ENCODE measurements at regions not wholly inside any gene's neighbourhood (a gene's known extent, or its start where the extent isn't known, plus 50 kb on each side); places are given as distances from the start of the nearest gene placed in this dataset.

- Histone ChIP-seq H3K9me3 (ENCODE audit: severe bottlenecking) (peaks cover 2% of the 10 kb centered on the region), H3K27me3 (ENCODE audit: insufficient read depth, poor library complexity, severe bottlenecking) (no peaks in the 10 kb centered on the region), H3K4me3 (ENCODE audit: severe bottlenecking) (no peak overlapping the region), H3K4me1 (ENCODE audit: insufficient read depth, poor library complexity, severe bottlenecking) (no peaks in the 10 kb centered on the region), H3K36me3 (ENCODE audit: low read depth) (no peaks in the 10 kb centered on the region), H3K27ac (ENCODE audit: poor library complexity, severe bottlenecking) (no peak overlapping the region)
- ATAC-seq (ENCODE audit: low read depth): no peak
- no peak for TF ChIP-seq CTCF (IDR thresholded peaks at IDR 0.05; ENCODE audit: poor library complexity, severe bottlenecking)
- DNase-seq (ENCODE audit: low spot score): no peak
Observed at GRCh38 chr9:124187311-124187710, 70.4 kb upstream of the NEK6 start.

GRCh38 chr9:124188331-124189110 is 69.2 kb upstream of the NEK6 start:
- no peak overlapping the region for H3K27ac ChIP-seq (ENCODE audit: poor library complexity, severe bottlenecking)
- no peaks in the 10 kb centered on the region for H3K9me3 ChIP-seq (ENCODE audit: severe bottlenecking)
- no peaks in the 10 kb centered on the region for H3K27me3 ChIP-seq (ENCODE audit: insufficient read depth, poor library complexity, severe bottlenecking)
- no peak for TF ChIP-seq CTCF (IDR thresholded peaks at IDR 0.05; ENCODE audit: poor library complexity, severe bottlenecking)
- no peaks in the 10 kb centered on the region for H3K4me1 ChIP-seq (ENCODE audit: insufficient read depth, poor library complexity, severe bottlenecking)
- H3K36me3 ChIP-seq (ENCODE audit: low read depth): no peaks in the 10 kb centered on the region
- DNase-seq (ENCODE audit: low spot score): no peak
- ATAC-seq (ENCODE audit: low read depth): no peak
- no peak overlapping the region for H3K4me3 ChIP-seq (ENCODE audit: severe bottlenecking)

GRCh38 chr9:124190761-124191160 is 67.0 kb upstream of the NEK6 start:
- Histone ChIP-seq H3K9me3 (ENCODE audit: severe bottlenecking) (no peaks in the 10 kb centered on the region), H3K4me1 (ENCODE audit: insufficient read depth, poor library complexity, severe bottlenecking) (no peaks in the 10 kb centered on the region), H3K27ac (ENCODE audit: poor library complexity, severe bottlenecking) (no peak overlapping the region), H3K27me3 (ENCODE audit: insufficient read depth, poor library complexity, severe bottlenecking) (no peaks in the 10 kb centered on the region), H3K4me3 (ENCODE audit: severe bottlenecking) (no peak overlapping the region), H3K36me3 (ENCODE audit: low read depth) (no peaks in the 10 kb centered on the region)
- DNase-seq (ENCODE audit: low spot score) (no peak), ATAC-seq (ENCODE audit: low read depth) (no peak)
- no peak for TF ChIP-seq CTCF (IDR thresholded peaks at IDR 0.05; ENCODE audit: poor library complexity, severe bottlenecking)

GRCh38 chr9:124191691-124192395 is 65.9 kb upstream of the NEK6 start:
- H3K27me3 ChIP-seq (ENCODE audit: insufficient read depth, poor library complexity, severe bottlenecking): no peaks in the 10 kb centered on the region
- no peak for ATAC-seq (ENCODE audit: low read depth)
- no peak overlapping the region for H3K27ac ChIP-seq (ENCODE audit: poor library complexity, severe bottlenecking)
- H3K4me3 ChIP-seq (ENCODE audit: severe bottlenecking): no peak overlapping the region
- no peaks in the 10 kb centered on the region for H3K4me1 ChIP-seq (ENCODE audit: insufficient read depth, poor library complexity, severe bottlenecking)
- DNase-seq (ENCODE audit: low spot score): no peak
- no peak for TF ChIP-seq CTCF (IDR thresholded peaks at IDR 0.05; ENCODE audit: poor library complexity, severe bottlenecking)
- H3K9me3 ChIP-seq (ENCODE audit: severe bottlenecking): no peaks in the 10 kb centered on the region
- no peaks in the 10 kb centered on the region for H3K36me3 ChIP-seq (ENCODE audit: low read depth)

- no peak for TF ChIP-seq CTCF (IDR thresholded peaks at IDR 0.05; ENCODE audit: poor library complexity, severe bottlenecking)
- Histone ChIP-seq H3K36me3 (ENCODE audit: low read depth) (no peaks in the 10 kb centered on the region), H3K4me3 (ENCODE audit: severe bottlenecking) (no peak overlapping the region), H3K4me1 (ENCODE audit: insufficient read depth, poor library complexity, severe bottlenecking) (no peaks in the 10 kb centered on the region), H3K27ac (ENCODE audit: poor library complexity, severe bottlenecking) (no peak overlapping the region), H3K9me3 (ENCODE audit: severe bottlenecking) (no peaks in the 10 kb centered on the region), H3K27me3 (ENCODE audit: insufficient read depth, poor library complexity, severe bottlenecking) (no peaks in the 10 kb centered on the region)
- ATAC-seq (ENCODE audit: low read depth) (no peak), DNase-seq (ENCODE audit: low spot score) (no peak)
Observed at GRCh38 chr9:124196814-124197176, 61.0 kb upstream of the NEK6 start.

Data from RWPE2 (cell line).